Suppressor macrophage treated with lipopolysaccharide for 1 hour (primary cell): ENCODE measurements at regions not wholly inside any gene's neighbourhood (a gene's known extent, or its start where the extent isn't known, plus 50 kb on each side); places are given as distances from the start of the nearest gene placed in this dataset.

Experiments used
- DNase-seq, 3 donors: peaks; one replicate each; pipeline ENCODE4 v3.0.0-alpha.2; 2020 to 2022

DNA sequence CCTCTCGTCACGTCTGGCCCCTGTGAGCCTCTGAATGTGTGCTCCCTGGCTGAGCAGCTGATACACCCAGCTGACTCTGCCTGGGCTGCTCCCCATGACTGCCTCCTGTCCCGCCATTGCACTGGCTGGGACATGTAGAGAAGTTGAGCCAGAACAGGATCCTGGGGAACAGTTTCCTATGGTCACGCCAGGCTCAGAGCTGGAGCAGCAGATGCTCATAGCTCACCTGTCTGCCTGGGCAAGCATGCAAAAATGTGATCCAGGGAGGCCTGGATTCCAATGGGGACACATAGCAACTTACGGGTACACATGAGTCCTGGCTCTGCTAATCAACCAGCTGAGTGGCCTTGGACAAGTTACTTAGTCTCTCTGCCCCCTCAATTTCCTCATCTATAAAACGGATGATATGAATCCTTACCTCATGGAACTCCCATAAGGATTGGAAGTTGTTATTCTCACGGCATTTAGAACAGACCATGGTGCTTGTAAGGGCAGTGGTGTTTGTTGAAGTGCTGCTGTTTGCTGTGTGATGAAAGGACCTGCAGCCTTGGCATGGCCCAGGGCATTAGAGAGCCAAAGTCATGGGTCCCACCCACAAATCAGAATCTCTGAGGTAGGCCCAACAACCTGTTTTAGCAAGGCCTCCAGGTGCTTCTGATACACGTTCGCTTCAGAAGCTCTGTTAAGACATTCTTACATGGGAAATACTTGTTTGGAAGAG is 150.3 kb upstream of the VANGL1 start:
- DNase-seq, result no peak

DNA sequence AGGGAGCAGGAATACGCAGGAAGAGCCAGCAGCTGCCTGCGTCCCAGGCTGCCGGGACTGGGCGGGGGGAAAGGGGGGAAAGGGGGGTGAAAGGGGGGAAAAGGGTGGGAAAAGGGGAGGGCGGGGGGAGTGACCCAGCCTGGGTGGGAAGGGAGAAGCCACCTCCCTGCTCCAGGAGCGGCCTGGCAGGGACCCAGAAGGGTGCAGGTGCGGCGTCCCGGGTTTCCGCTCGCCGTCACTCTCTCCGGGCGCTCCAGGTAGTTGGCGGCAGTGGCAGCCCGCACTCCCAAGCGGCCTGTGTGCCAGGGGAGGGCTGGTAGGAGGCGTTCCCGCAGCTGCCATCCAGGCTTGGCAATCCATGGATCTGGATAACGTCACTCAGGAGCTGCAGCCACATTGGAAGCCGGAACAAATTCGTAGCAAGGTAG is 141.0 kb upstream of the NGF start:
- DNase-seq, result no peak

GRCh38 chr1:115477071-115477470 is 139.0 kb upstream of the NGF start:
- DNase-seq, result no peak

DNA sequence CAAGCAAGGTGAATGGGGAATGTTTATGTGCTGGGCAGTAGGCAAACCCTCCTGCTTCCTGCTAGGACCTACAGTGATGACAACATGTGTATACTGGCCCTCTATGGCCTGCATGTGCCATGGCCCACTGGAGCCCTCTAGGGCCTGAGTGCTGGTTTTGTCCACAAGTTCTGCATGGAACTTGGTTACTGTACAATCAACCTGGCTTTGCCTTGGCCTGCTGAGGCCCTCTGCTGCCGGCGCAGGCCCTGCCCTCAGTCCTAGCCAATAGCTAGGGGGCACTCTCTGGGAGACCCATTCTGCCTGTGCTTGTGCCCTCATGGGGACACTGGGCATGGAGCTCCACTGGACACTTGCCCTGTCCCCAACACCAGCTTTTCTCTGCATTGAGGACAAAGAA is 138.6 kb upstream of the NGF start:
- no peak for DNase-seq

GRCh38 chr1:115475901-115476300 is 137.9 kb upstream of the NGF start:
- DNase-seq, result no peak

DNA sequence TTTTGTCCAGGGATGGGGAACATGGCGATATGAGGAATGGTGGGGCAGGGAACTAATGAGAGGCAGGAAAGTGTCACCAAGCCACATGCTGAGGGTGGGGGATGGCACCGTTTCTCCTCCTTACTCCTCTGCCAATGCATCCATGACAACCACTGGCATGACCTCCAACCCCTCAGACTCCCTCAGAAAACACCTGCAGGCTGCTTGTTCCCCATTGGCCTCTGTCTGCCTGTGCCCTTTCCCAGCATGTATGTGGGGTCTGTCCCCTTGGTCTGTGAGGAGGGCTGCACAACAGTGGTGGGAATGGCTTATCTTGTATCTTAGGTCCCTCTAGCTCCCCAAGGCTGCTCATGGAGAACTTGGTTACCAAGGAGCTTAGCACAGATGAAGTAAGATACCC is 137.2 kb upstream of the NGF start:
- DNase-seq, result no peak

GRCh38 chr1:115473986-115474565 is 136.0 kb upstream of the NGF start:
- DNase-seq, result no peak

DNA sequence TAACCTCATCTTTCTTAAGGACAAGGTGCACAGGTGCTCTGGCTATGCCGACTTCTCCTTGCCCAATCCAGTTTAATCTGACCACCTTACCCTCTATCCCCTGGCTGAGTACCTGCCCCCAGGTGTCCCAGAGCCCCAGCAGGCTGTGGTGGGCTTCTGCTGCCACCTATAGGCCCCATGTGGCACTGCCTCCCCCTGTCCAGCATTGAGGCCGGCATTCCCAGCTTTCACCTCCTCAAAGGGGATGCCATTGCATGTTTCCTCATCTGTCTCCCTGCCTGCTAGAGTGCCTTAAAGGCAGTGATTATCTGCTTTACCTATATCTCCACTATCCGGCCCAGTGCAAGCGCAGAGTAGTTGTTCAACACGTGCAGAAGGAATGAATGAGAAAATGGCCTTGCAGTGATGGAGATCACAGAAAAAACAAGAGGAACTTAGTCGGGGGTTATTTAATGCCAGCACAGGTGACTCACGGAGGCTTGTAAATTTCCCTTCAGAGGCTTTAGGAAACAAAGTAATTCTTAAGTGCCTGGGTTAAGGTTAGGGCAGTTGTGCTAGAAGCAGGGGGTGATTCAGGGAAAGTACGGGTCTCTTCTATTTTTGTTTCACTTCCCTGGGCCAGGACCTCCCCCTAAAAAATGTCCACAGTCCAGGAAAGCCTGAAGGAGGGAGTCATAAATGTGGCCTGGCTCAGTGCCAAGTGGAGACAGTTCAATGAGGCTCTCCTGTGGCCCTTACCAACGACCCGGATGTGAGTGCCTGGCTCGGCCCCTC is 131.8 kb upstream of the NGF start:
- peak; percentile 70 to 81 (median 73) for DNase-seq

DNA sequence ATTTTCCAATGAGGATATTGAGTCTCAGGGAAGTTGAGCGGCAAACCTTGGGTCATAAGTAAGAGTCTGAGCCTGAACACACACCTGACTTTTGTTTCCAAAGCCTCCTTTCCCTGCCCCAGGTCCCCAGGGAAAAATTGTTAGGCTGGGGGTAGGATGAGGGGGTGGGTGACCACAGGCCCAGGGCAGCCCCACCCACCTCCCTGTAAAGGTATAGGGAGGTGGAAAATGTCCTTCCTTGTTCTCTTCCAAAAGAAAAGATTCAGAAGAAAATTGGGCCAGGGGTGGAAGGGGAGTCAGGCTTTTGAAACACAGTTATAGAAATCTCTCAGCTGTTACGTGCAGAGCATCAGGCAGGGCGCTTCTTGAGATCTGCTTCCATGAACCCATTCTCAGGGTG is 129.7 kb upstream of the NGF start:
- DNase-seq, result no peak

DNA sequence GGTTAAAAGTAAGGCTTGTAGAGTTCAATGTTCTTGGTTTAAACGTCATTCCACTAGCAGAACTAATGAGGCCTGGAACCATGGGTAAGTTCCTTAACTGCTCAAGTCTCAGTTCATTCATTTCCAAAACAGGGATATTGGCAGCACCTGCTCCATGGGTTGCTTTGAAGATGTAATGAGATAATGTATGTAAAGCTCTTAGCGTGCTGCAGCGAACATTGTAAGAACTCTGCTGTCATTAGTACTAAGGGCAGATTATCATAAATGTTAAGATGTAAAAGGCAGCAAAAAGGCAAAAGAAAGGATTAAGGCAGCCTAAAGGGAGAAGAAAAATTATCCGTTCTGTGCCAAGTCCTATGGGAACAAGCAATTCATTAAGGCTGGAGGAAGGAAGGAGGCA is 129.1 kb upstream of the NGF start:
- DNase-seq, result no peak

GRCh38 chr1:115466433-115466832 is 128.4 kb upstream of the NGF start:
- DNase-seq, result no peak

DNA sequence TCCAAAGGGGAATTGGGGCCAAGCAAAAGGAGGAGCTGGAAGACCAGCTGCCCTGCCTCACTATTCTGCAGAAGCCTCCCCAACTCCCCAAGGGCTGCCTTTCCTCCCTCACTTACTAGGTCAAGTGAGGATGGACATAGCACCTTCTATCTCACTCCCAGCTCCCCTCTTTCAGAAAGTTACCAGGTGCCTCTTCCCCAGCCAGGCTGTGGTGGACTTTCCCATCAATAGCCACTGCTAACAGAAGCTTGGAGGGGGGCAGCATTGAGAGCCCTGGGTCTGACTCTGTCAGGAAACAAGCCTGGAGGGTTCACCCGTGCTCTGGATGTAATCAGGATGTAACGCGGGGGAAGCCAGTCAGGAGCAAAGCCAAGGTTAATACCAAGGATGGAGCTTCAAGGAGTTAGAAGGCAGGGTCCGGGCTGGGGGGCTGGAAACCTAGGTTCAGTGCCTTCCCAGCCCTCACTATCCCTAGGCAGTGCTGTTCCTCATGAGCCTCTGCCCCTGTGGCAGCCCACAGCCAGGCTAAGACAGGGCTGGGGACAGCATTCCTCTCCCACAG is 127.8 kb upstream of the NGF start:
- DNase-seq, result no peak

DNA sequence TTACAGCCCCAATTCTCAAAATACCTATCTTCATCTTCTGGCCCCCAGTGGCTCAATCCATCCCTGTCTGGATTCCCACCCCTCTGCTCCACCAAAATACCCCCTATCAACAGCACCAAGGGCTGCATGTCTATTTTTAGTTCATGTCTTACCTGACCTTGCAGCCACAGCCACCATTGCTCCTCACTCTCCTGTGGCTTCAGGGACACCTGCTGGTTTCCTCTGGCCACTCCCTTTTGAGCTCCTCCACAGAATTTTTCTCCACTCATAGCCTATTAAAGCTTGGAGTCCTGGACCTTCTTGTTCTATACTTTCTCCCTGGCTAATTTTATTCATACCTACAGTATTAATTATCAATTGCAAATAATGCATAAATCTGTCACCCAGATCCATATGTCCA is 125.3 kb upstream of the NGF start:
- DNase-seq, result no peak

DNA sequence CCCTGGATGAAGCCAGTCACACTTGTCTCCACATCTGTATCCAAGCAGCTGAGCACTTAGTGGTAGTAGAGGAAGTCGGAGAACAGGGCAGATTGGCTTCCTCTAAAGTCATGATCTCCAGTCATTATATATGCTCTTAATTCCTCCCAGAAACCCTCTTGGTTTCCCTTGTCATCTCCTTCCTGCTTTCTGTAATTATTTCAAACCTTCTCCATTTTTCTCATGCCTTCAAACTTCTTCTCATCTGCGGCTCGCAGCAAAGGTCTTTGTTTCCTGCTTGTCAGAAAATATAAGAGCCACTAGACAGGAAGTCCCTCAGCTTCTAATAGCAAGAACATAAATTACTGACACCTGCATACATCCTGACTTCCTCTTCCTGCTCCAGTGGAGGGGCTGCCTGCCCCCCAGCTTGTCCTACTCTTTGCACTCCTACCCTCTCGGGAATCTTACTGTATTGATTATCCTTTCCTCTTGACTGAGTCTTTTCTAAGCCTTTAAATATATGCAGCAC is 124.6 kb upstream of the NGF start:
- DNase-seq, result no peak

DNA sequence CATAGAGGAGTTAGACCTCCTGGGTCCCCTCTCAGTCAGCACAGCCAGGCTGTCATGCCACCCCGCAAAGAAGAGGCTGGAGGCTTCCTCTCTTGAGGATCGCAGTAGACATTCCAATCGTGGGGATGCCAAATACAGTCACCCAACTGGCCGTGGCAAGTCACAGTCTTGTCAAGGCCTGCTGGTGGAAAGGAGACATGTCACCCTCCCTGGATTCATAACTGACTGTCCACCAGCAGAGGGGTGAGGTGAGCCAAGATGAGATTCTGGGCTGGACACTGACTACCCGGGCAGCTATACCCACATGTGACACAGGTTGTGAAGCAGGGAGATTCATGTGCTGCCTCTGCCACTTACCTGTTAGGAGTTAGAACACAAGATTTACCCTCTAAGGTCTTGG is 123.5 kb upstream of the NGF start:
- no peak for DNase-seq

DNA sequence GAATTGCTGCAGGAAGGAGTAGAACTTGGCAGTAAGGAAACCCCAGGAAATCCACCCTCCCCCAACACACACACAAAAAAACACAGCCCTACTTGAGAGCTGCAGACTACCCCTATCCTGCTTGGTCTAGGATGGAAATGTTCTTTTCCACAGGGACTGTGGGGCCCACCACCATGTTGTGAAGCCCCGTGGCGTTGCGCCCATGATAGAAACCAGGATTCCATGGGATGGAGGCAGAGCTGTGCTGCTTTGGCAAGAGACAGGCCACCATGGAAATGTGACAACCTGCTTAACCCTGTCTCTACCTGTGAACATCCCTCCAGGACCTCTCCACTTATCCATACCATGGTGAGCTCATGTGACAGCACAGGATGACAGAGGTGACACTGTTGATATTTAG is 121.1 kb upstream of the NGF start:
- no peak for DNase-seq

DNA sequence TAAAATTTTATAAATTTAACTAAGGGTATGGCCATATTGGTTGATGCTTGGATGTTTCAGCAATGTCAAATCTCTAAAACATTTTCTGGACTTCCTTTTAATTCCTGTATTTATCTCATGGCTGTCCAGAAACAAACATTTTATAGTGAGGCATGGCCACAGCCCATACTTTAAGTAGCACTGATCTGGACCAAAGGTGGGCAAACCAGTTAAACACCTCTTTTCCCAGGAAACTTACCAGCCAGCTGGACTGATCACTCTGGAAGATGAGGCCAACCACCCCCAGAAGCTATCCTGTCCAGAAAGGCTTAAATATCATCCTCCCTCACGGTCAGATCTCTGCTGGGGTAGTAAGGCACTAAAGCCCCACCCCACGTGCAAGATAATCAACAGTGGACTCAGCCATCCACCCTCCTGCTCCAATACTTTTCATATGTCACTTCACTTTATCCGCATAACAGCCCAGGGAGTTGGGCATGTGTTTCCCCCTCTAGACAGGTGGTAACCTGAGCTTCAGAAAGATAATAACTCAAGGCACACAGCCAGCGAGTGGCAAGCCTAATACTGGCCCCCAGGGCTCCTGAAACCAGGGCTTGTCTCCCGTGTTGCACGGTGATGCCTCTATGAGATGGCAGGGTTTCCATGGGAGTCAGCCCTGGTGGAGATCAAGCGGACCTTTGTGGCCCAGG is 120.5 kb upstream of the NGF start:
- DNase-seq, result no peak

GRCh38 chr1:115457289-115457688 is 119.2 kb upstream of the NGF start:
- DNase-seq, result no peak

GRCh38 chr1:115456441-115456961 is 118.5 kb upstream of the NGF start:
- DNase-seq, result no peak

- no peak for DNase-seq
Observed at GRCh38 chr1:115454837-115455511, 116.9 kb upstream of the NGF start.

DNA sequence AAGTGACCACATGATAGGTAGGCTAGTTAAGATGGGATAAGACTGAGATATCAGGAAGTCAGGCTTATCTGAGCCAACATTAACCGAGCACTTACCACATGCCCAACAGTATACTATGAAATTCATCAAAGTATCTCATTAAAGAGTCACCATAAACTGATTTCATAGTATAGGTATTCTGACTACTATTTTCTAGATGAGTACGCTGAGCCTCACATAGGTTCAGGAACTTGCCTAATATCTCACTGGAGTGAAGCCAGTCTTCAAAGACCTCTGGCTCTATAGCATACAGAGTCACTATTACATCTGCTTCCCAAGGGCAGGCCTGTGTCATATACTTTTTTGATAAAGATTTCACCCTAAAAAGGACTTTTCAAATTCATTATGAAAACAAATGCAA is 115.6 kb upstream of the NGF start:
- no peak for DNase-seq
